WTC11 (cell line): ENCODE measurements at regions not wholly inside any gene's neighbourhood (a gene's known extent, or its start where the extent isn't known, plus 50 kb on each side); places are given as distances from the start of the nearest gene placed in this dataset.

ENCODE experiments used
- ATAC-seq: fragments of 200-7000 bp; cut with Tn5 transposase; 2 replicates; pipeline ENCODE4 v1.10.0; 2021; ENCODE audit warnings: mild to moderate bottlenecking, moderate library complexity
- CTCF ChIA-PET: fragments of 300-600 bp; sonication (Branson Sonifier 250); formaldehyde crosslinking; loops from one replicate; lab custom pipeline; 2021; ENCODE audit warnings: antibody characterized with exemption; lab: Charles Lee
- POLR2A ChIA-PET: fragments of 350-600 bp; sonication (Branson Sonifier 250); formaldehyde crosslinking; loops from one replicate; lab custom pipeline; 2021; ENCODE audit warnings: antibody characterized with exemption; lab: Charles Lee
- DNase-seq: peaks from one replicate; pipeline ENCODE4 v3.0.0; 2021; ENCODE audit warnings: low spot score
- H3K27ac Mint-ChIP-seq: 2 replicates; pipeline ENCODE4 v1.8.0; 2021; ENCODE audit warnings: mixed read lengths
- H3K27me3 Mint-ChIP-seq: 2 replicates; pipeline ENCODE4 v1.8.0; 2021; ENCODE audit warnings: low read depth, mild to moderate bottlenecking, moderate library complexity, mixed read lengths
- H3K36me3 Mint-ChIP-seq: 2 replicates; pipeline ENCODE4 v1.8.0; 2021; ENCODE audit warnings: mixed read lengths
- H3K4me1 Mint-ChIP-seq: 2 replicates; pipeline ENCODE4 v1.8.0; 2022; ENCODE audit warnings: mixed read lengths
- H3K4me3 Mint-ChIP-seq: 2 replicates; pipeline ENCODE4 v1.8.0; 2021; ENCODE audit warnings: mild to moderate bottlenecking, moderate library complexity, mixed read lengths
- H3K9me3 Mint-ChIP-seq: 2 replicates; pipeline ENCODE4 v1.8.0; 2021; ENCODE audit warnings: mixed read lengths
- ARID4B ChIP-seq: sonication (generic); formaldehyde crosslinking; IDR thresholded peaks from 2 replicates; pipeline ENCODE4 v1.8.0; 2023; ENCODE audit warnings: missing genetic modification reagents, mild to moderate bottlenecking, borderline replicate concordance
- CBFB ChIP-seq: sonication (generic); formaldehyde crosslinking; IDR thresholded peaks from 2 replicates; pipeline ENCODE4 v1.8.1; 2022; ENCODE audit warnings: mild to moderate bottlenecking, low read depth, missing genetic modification reagents
- CREB1 ChIP-seq: sonication (generic); formaldehyde crosslinking; IDR thresholded peaks from 2 replicates; pipeline ENCODE4 v1.8.0; 2023; ENCODE audit warnings: mild to moderate bottlenecking, missing genetic modification reagents
- E2F1 ChIP-seq: sonication (generic); formaldehyde crosslinking; IDR thresholded peaks from 2 replicates; pipeline ENCODE4 v1.8.0; 2022; ENCODE audit warnings: mild to moderate bottlenecking, missing genetic modification reagents
- EMX1 ChIP-seq: fragments of 250-450 bp; sonication (Bioruptor Pico); IDR thresholded peaks from 2 replicates; pipeline ENCODE4 v1.8.0; 2021; ENCODE audit warnings: mild to moderate bottlenecking
- ESRRA ChIP-seq: sonication (generic); formaldehyde crosslinking; IDR thresholded peaks from 2 replicates; pipeline ENCODE4 v1.8.1; 2022; ENCODE audit warnings: mild to moderate bottlenecking, missing genetic modification reagents, borderline replicate concordance
- ETV6 ChIP-seq: sonication (generic); formaldehyde crosslinking; IDR thresholded peaks from 2 replicates; pipeline ENCODE4 v1.8.1; 2022; ENCODE audit warnings: mild to moderate bottlenecking, missing genetic modification reagents
- GTF2I ChIP-seq: fragments of 250-450 bp; sonication (Bioruptor Pico); conservative IDR thresholded peaks from 2 replicates; pipeline ENCODE4 v1.4.0; 2021; ENCODE audit warnings: mild to moderate bottlenecking
- MAX ChIP-seq: sonication (generic); formaldehyde crosslinking; IDR thresholded peaks from 2 replicates; pipeline ENCODE4 v1.8.0; 2022; ENCODE audit warnings: mild to moderate bottlenecking, missing genetic modification reagents
- NFATC4 ChIP-seq: fragments of 250-450 bp; sonication (Bioruptor Pico); IDR thresholded peaks from 2 replicates; pipeline ENCODE4 v1.9.0; 2021; ENCODE audit warnings: mild to moderate bottlenecking
- PRRX2 ChIP-seq: fragments of 250-450 bp; sonication (Bioruptor Pico); IDR thresholded peaks from 2 replicates; pipeline ENCODE4 v1.8.0; 2021; ENCODE audit warnings: mild to moderate bottlenecking
- RORB ChIP-seq: fragments of 250-450 bp; sonication (Bioruptor Pico); IDR thresholded peaks from 2 replicates; pipeline ENCODE4 v1.9.0; 2021; ENCODE audit warnings: mild to moderate bottlenecking
- TCF7 ChIP-seq: sonication (generic); formaldehyde crosslinking; IDR thresholded peaks from 2 replicates; pipeline ENCODE4 v1.8.0; 2022; ENCODE audit warnings: mild to moderate bottlenecking, low read depth, missing genetic modification reagents, moderate library complexity
- ZBTB21 ChIP-seq: sonication (generic); formaldehyde crosslinking; IDR thresholded peaks from 2 replicates; pipeline ENCODE4 v1.8.1; 2023; ENCODE audit warnings: mild to moderate bottlenecking, missing genetic modification reagents, borderline replicate concordance
- ZNF121 ChIP-seq: sonication (generic); formaldehyde crosslinking; IDR thresholded peaks from 2 replicates; pipeline ENCODE4 v1.8.0; 2023; ENCODE audit warnings: missing genetic modification reagents
- ZNF317 ChIP-seq: sonication (generic); formaldehyde crosslinking; IDR thresholded peaks from 2 replicates; pipeline ENCODE4 v1.8.1; 2023; ENCODE audit warnings: low read depth, mild to moderate bottlenecking, moderate library complexity, missing genetic modification reagents, borderline replicate concordance
- ZNF416 ChIP-seq: fragments of 250-450 bp; sonication (Bioruptor Pico); IDR thresholded peaks from 2 replicates; pipeline ENCODE4 v1.9.0; 2021; ENCODE audit warnings: mild to moderate bottlenecking, inconsistent platforms
- ZNF423 ChIP-seq: fragments of 250-450 bp; sonication (Bioruptor Pico); IDR thresholded peaks from 2 replicates; pipeline ENCODE4 v2.1.2; 2022; ENCODE audit warnings: mild to moderate bottlenecking, moderate library complexity
- ZNF532 ChIP-seq: fragments of 250-450 bp; sonication (Bioruptor Pico); IDR thresholded peaks from 2 replicates; pipeline ENCODE4 v1.9.0; 2021; ENCODE audit warnings: mild to moderate bottlenecking, borderline replicate concordance
- TF ChIP-seq, protein P1 (sequence below): sonication (generic); formaldehyde crosslinking; IDR thresholded peaks from 2 replicates; pipeline ENCODE4 v1.8.1; 2022; ENCODE audit warnings: low read depth, mild to moderate bottlenecking, moderate library complexity, missing genetic modification reagents, borderline replicate concordance

DNA sequence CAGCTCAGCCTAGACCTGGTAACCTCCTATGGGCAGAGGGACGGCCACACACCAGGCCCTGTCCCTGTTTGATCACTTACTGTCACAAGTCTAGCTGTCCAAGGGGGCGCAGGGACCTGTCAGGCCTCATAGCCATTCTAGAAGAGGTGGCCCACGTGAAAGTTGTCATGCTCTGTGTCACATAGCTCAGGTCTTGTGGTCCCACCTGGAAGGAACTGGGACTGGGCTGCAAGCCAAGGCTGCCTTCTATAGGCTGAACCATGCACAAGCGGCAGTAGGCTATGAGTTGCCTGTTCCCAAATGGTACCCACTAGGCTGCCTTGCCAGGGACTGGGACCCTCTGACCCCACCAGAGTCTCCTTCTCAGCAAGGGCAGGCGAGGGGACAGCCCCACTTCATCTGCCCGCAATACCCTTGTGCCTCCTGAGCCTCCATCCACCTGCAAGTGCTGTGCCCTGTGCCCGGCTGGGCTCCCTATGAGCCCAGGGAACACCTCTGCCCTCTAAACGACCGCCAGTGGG lies 177.5 kb downstream of the ANAPC1 start (continued):
- no peak for TF ChIP-seq CREB1 (CRISPR knock-in tag)
- TF ChIP-seq EMX1 (CRISPR knock-in tag), result no peak
- TF ChIP-seq CBFB (CRISPR knock-in tag), result no peak
- TF ChIP-seq, protein P1, sequence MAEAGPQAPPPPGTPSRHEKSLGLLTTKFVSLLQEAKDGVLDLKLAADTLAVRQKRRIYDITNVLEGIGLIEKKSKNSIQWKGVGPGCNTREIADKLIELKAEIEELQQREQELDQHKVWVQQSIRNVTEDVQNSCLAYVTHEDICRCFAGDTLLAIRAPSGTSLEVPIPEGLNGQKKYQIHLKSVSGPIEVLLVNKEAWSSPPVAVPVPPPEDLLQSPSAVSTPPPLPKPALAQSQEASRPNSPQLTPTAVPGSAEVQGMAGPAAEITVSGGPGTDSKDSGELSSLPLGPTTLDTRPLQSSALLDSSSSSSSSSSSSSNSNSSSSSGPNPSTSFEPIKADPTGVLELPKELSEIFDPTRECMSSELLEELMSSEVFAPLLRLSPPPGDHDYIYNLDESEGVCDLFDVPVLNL, result no peak

- ChIA-PET CTCF (no interaction called here), POLR2A (no interaction called here)
- peaks cover 15% of the 10 kb centered on the region for H3K36me3 Mint-ChIP-seq
- peaks cover 71% of the 10 kb centered on the region for H3K4me1 Mint-ChIP-seq
- H3K9me3 Mint-ChIP-seq, result peaks cover 15% of the 10 kb centered on the region
- no peak for TF ChIP-seq MAX (CRISPR knock-in tag)
- TF ChIP-seq E2F1 (CRISPR knock-in tag), result no peak
- TF ChIP-seq RORB, result no peak
- TF ChIP-seq NFATC4 (CRISPR knock-in tag), result no peak
- no peak for TF ChIP-seq TCF7 (CRISPR knock-in tag)
- TF ChIP-seq ZNF317 (CRISPR knock-in tag), result no peak
- TF ChIP-seq ZNF121 (CRISPR knock-in tag), result no peak
- no peak for TF ChIP-seq ETV6 (CRISPR knock-in tag)
- no peak for TF ChIP-seq ZNF532 (CRISPR knock-in tag)
- no peak for TF ChIP-seq ZNF416 (CRISPR knock-in tag)
- TF ChIP-seq GTF2I (CRISPR knock-in tag), result no peak
- no peak for TF ChIP-seq ESRRA (CRISPR knock-in tag)
- TF ChIP-seq ZBTB21, result no peak
- TF ChIP-seq PRRX2 (CRISPR knock-in tag), result no peak
- TF ChIP-seq ZNF423 (CRISPR knock-in tag), result no peak
- no peak for TF ChIP-seq ARID4B
- DNase-seq (no peak), ATAC-seq (no peak)
- H3K27me3 Mint-ChIP-seq, result peaks cover 12% of the 10 kb centered on the region
- H3K4me3 Mint-ChIP-seq, result no peak overlapping the region
- no peak overlapping the region for H3K27ac Mint-ChIP-seq
These were observed 176.3 kb downstream of the ANAPC1 start for GRCh38 chr2:111707700-111708099.
